H9 (cell line): ENCODE measurements at regions not wholly inside any gene's neighbourhood (a gene's known extent, or its start where the extent isn't known, plus 50 kb on each side); places are given as distances from the start of the nearest gene placed in this dataset.

Source experiments
- DNase-seq: peaks from one replicate; pipeline ENCODE4 v3.0.0-alpha.2; 2017
- H2AFZ ChIP-seq: one replicate; pipeline ENCODE4 v1.6.1; 2013; ENCODE audit warnings: mild to moderate bottlenecking, low read length, control low read depth, moderate library complexity
- H2AK5ac ChIP-seq: 2 replicates; pipeline ENCODE4 v1.6.1; 2013; ENCODE audit warnings: low read length, control low read depth, mixed read lengths; ENCODE audit not compliant: insufficient read length
- H2BK120ac ChIP-seq: one replicate; pipeline ENCODE4 v1.6.1; 2013; ENCODE audit warnings: low read depth, mild to moderate bottlenecking, low read length, control low read depth, inconsistent platforms; ENCODE audit not compliant: poor library complexity, severe bottlenecking
- H2BK12ac ChIP-seq: 2 replicates; pipeline ENCODE4 v1.6.1; 2013; ENCODE audit warnings: low read length, control low read depth, mixed read lengths, low read depth; ENCODE audit not compliant: insufficient read length
- H2BK15ac ChIP-seq: 2 replicates; pipeline ENCODE4 v1.6.1; 2013; ENCODE audit warnings: low read depth, low read length, control low read depth
- H2BK20ac ChIP-seq: one replicate; pipeline ENCODE4 v1.6.1; 2013; ENCODE audit warnings: low read depth, mild to moderate bottlenecking, low read length, control low read depth, inconsistent platforms; ENCODE audit not compliant: poor library complexity, severe bottlenecking
- H2BK5ac ChIP-seq: 2 replicates; pipeline ENCODE4 v1.6.1; 2013; ENCODE audit warnings: low read length, control low read depth, mixed read lengths; ENCODE audit not compliant: insufficient read length
- H3K14ac ChIP-seq: 2 replicates; pipeline ENCODE4 v1.6.1; 2013; ENCODE audit warnings: low read length, control low read depth; ENCODE audit not compliant: insufficient read depth
- H3K18ac ChIP-seq: 2 replicates; pipeline ENCODE4 v1.6.1; 2013; ENCODE audit warnings: low read depth, mild to moderate bottlenecking, mixed read lengths, low read length, control low read depth; ENCODE audit not compliant: insufficient read length
- H3K23ac ChIP-seq: 2 replicates; pipeline ENCODE4 v1.6.1; 2013; ENCODE audit warnings: low read length, control low read depth, mixed read lengths, low read depth; ENCODE audit not compliant: insufficient read length
- H3K23me2 ChIP-seq: 2 replicates; pipeline ENCODE4 v1.6.1; 2013; ENCODE audit warnings: low read depth, mild to moderate bottlenecking, mixed read lengths, low read length, control low read depth; ENCODE audit not compliant: insufficient read length, poor library complexity, severe bottlenecking
- H3K27ac ChIP-seq: 2 replicates; pipeline ENCODE4 v1.5.1; 2013; ENCODE audit warnings: low read length, control low read depth, mixed read lengths, low read depth; ENCODE audit not compliant: insufficient read length
- H3K27me3 ChIP-seq: 2 replicates; pipeline ENCODE4 v1.6.1; 2013; ENCODE audit warnings: low read length, control low read depth, inconsistent platforms; ENCODE audit not compliant: insufficient read depth
- H3K4ac ChIP-seq: 2 replicates; pipeline ENCODE4 v1.6.1; 2013; ENCODE audit warnings: low read depth, mild to moderate bottlenecking, control low read depth, inconsistent platforms, low read length, moderate library complexity
- H3K4me1 ChIP-seq: 2 replicates; pipeline ENCODE4 v1.6.1; 2013; ENCODE audit warnings: low read length, control low read depth, inconsistent platforms; ENCODE audit not compliant: insufficient read depth
- H3K4me2 ChIP-seq: 2 replicates; pipeline ENCODE4 v1.6.1; 2013; ENCODE audit warnings: low read length, control low read depth, mixed read lengths; ENCODE audit not compliant: insufficient read length, insufficient read depth
- H3K56ac ChIP-seq: 2 replicates; pipeline ENCODE4 v1.6.1; 2013; ENCODE audit warnings: low read depth, mild to moderate bottlenecking, mixed read lengths, low read length, control low read depth; ENCODE audit not compliant: insufficient read length
- H3K79me1 ChIP-seq: 2 replicates; pipeline ENCODE4 v1.6.1; 2013; ENCODE audit warnings: low read depth, mild to moderate bottlenecking, moderate library complexity, low read length, control low read depth, inconsistent platforms; ENCODE audit not compliant: insufficient read depth, poor library complexity, severe bottlenecking
- H3K79me2 ChIP-seq: 2 replicates; pipeline ENCODE4 v1.6.1; 2013; ENCODE audit warnings: low read length, control low read depth, inconsistent platforms; ENCODE audit not compliant: insufficient read depth
- H3K9ac ChIP-seq: 2 replicates; pipeline ENCODE4 v1.6.1; 2013; ENCODE audit warnings: low read length, control low read depth, mixed read lengths; ENCODE audit not compliant: insufficient read length; ENCODE audit errors: extremely low read depth
- H3K9me3 ChIP-seq: one replicate; pipeline ENCODE4 v1.6.1; 2013; ENCODE audit warnings: low read depth, low read length, inconsistent platforms; ENCODE audit not compliant: control insufficient read depth
- H3T11ph ChIP-seq: one replicate; pipeline ENCODE4 v1.6.1; 2013; ENCODE audit warnings: mild to moderate bottlenecking, low read length, control low read depth, inconsistent platforms
- H4K20me1 ChIP-seq: one replicate; pipeline ENCODE4 v1.6.1; 2013; ENCODE audit not compliant: control insufficient read depth, insufficient read length, insufficient read depth
- H4K5ac ChIP-seq: 2 replicates; pipeline ENCODE4 v1.6.1; 2013; ENCODE audit warnings: low read depth, mild to moderate bottlenecking, mixed read lengths, low read length, control low read depth; ENCODE audit not compliant: insufficient read length
- H4K8ac ChIP-seq: replicated peaks from 2 replicates; pipeline ENCODE4 v1.6.1; 2013; ENCODE audit warnings: low read length, control low read depth, mixed read lengths, low read depth; ENCODE audit not compliant: insufficient read length
- H4K91ac ChIP-seq: 2 replicates; pipeline ENCODE4 v1.6.1; 2013; ENCODE audit warnings: low read depth, mild to moderate bottlenecking, moderate library complexity, mixed read lengths, low read length, control low read depth; ENCODE audit not compliant: insufficient read length
- H3K27ac Mint-ChIP-seq, 3 experiments: 2 replicates in 2 of 3; 3 replicates in 1 of 3; pipeline ENCODE4 v1.8.0; 2020 to 2021; ENCODE audit warnings: mixed read lengths in 3 of 3, mild to moderate bottlenecking in 1 of 3, moderate library complexity in 1 of 3
- H3K27me3 Mint-ChIP-seq: 2 replicates; pipeline ENCODE4 v1.8.0; 2021; ENCODE audit warnings: low read depth, mild to moderate bottlenecking, moderate library complexity, mixed read lengths
- H3K36me3 Mint-ChIP-seq, 3 experiments: 2 replicates in 2 of 3; 3 replicates in 1 of 3; pipeline ENCODE4 v1.8.0; 2020 to 2021; ENCODE audit warnings: low read depth in 3 of 3, mixed read lengths in 3 of 3; ENCODE audit not compliant: insufficient read depth in 1 of 3
- H3K4me1 Mint-ChIP-seq, 2 experiments: 2 replicates each; pipeline ENCODE4 v1.8.0; 2020; ENCODE audit warnings: mixed read lengths in 2 of 2
- H3K4me3 Mint-ChIP-seq, 2 experiments: 2 replicates in 1 of 2; 3 replicates in 1 of 2; pipeline ENCODE4 v1.8.0; 2020 to 2021; ENCODE audit warnings: mild to moderate bottlenecking in 2 of 2, mixed read lengths in 2 of 2, moderate library complexity in 1 of 2
- H3K9me3 Mint-ChIP-seq, 2 experiments: 2 replicates in 1 of 2; 3 replicates in 1 of 2; pipeline ENCODE4 v1.8.0; 2020; ENCODE audit warnings: mild to moderate bottlenecking in 2 of 2, mixed read lengths in 2 of 2, moderate library complexity in 1 of 2
- CTCF ChIP-seq: fragments of 200-600 bp; sonication (generic); conservative IDR thresholded peaks from 3 replicates; pipeline ENCODE4 v1.8.0; 2021; ENCODE audit warnings: antibody characterized with exemption, mild to moderate bottlenecking
- WGBS: extraction: QIAGEN DNeasy Blood & Tissue Kit; methylation state at CpG from one replicate; pipeline ENCODE4 v1.1.7; 2013; ENCODE audit warnings: missing lambda C conversion rate, low lambda C conversion rate, mixed read lengths; ENCODE audit not compliant: insufficient read length; ENCODE audit errors: extremely low coverage; 5-methylcytosine and 5-hydroxymethylcytosine counted together

- Histone ChIP-seq H3K4me1 (peaks cover 4% of the 10 kb centered on the region; the same call in 1 of the 2 replicates), H2AFZ (no peak overlapping the region), H3K79me1 (no peaks in the 10 kb centered on the region), H2BK12ac (no peak overlapping the region), H3K23me2 (no peaks in the 10 kb centered on the region), H3K23ac (no peak overlapping the region), H4K20me1 (no peaks in the 10 kb centered on the region), H3K4me2 (no peak overlapping the region), H4K91ac (no peak overlapping the region), H4K5ac (no peak overlapping the region), H4K8ac (no peak overlapping the region), H3K56ac (no peak overlapping the region), H3K18ac (no peak overlapping the region), H3K9ac (no peak overlapping the region), H3K27ac (no peak overlapping the region), H2BK120ac (no peak overlapping the region), H3K4ac (no peak overlapping the region), H2BK20ac (no peak overlapping the region), H3K79me2 (no peaks in the 10 kb centered on the region), H2BK5ac (no peak overlapping the region), H2BK15ac (no peak overlapping the region), H2AK5ac (no peak overlapping the region), H3K9me3 (no peaks in the 10 kb centered on the region), H3K14ac (no peak overlapping the region), H3K27me3 (no peaks in the 10 kb centered on the region), H3T11ph (no peak overlapping the region)
- no peak for DNase-seq
- no CpG with 5 or more reads among the region's 2 CpGs for WGBS
- Mint-ChIP-seq H3K4me3 (no peak overlapping the region), H3K4me1 (peaks cover 24 to 25% of the 10 kb centered on the region in 2 experiments), H3K9me3 (no peaks in the 10 kb centered on the region; a peak in 1 of 5 replicates), H3K27ac (no peak overlapping the region; a peak in 1 of 7 replicates), H3K27me3 (no peaks in the 10 kb centered on the region), H3K36me3 (no peaks in the 10 kb centered on the region)
- no peak for TF ChIP-seq CTCF
Measured at GRCh38 chr9:105079457-105079856, 151.5 kb upstream of the ABCA1 start.
